ENCODE measurements at regions not wholly inside any gene's neighbourhood (a gene's known extent, or its start where the extent isn't known, plus 50 kb on each side); places are given as distances from the start of the nearest gene placed in this dataset.

GRCh38 chr1:55544826-55545225 lies 329.7 kb upstream of the USP24 start:
- DNase-seq, result no peak

GRCh38 chr1:55542901-55543504 lies 327.8 kb upstream of the USP24 start:
- DNase-seq, result no peak

GRCh38 chr1:55541296-55541695 lies 326.1 kb upstream of the USP24 start:
- no peak for DNase-seq

GRCh38 chr1:55539652-55540512 lies 324.7 kb upstream of the USP24 start:
- DNase-seq, result no peak

- no peak for DNase-seq
Observed at GRCh38 chr1:55538428-55538827, 323.3 kb upstream of the USP24 start.

- DNase-seq, result no peak
Observed at GRCh38 chr1:55536545-55536865, 321.3 kb upstream of the USP24 start.

GRCh38 chr1:55535724-55536544 lies 320.8 kb upstream of the USP24 start:
- DNase-seq, result no peak

- no peak for DNase-seq
Observed at GRCh38 chr1:55534565-55535121, 319.5 kb upstream of the USP24 start.

- DNase-seq, result no peak
Observed at GRCh38 chr1:55531644-55532043, 316.5 kb upstream of the USP24 start.

- no peak for DNase-seq
Observed at GRCh38 chr1:55530749-55531478, 315.8 kb upstream of the USP24 start.

GRCh38 chr1:55529017-55529416 lies 313.9 kb upstream of the USP24 start:
- no peak for DNase-seq

- DNase-seq, result no peak
Observed at GRCh38 chr1:55527831-55528230, 312.7 kb upstream of the USP24 start.

GRCh38 chr1:55526716-55527115 lies 311.6 kb upstream of the USP24 start:
- no peak for DNase-seq

GRCh38 chr1:55524006-55524405 lies 308.8 kb upstream of the USP24 start:
- DNase-seq, result no peak

GRCh38 chr1:55522982-55523381 lies 307.8 kb upstream of the USP24 start:
- no peak for DNase-seq

GRCh38 chr1:55522353-55522903 lies 307.3 kb upstream of the USP24 start:
- no peak for DNase-seq

- no peak for DNase-seq
Observed at GRCh38 chr1:55520861-55521260, 305.7 kb upstream of the USP24 start.

- no peak for DNase-seq
Observed at GRCh38 chr1:55519937-55520683, 304.9 kb upstream of the USP24 start.

- no peak for DNase-seq
Observed at GRCh38 chr1:55519276-55519675, 304.1 kb upstream of the USP24 start.

GRCh38 chr1:55517036-55517435 lies 301.9 kb upstream of the USP24 start:
- peak; percentile 10 for DNase-seq

GRCh38 chr1:55514571-55514970 lies 299.4 kb upstream of the USP24 start:
- DNase-seq, result peak; percentile 1

GRCh38 chr1:55512466-55512865 lies 297.3 kb upstream of the USP24 start:
- DNase-seq, result no peak
